HepG2 (cell line): ENCODE measurements at regions not wholly inside any gene's neighbourhood (a gene's known extent, or its start where the extent isn't known, plus 50 kb on each side); places are given as distances from the start of the nearest gene placed in this dataset.

Experiments
- EP300 ChIP-seq, 3 experiments: sonication (generic) in 1 of 3; formaldehyde crosslinking in 1 of 3; IDR thresholded peaks; 2 replicates each; pipeline versions ENCODE4 v1.5.1 to v1.6.1; 2011 to 2020; ENCODE audit warnings: low read depth in 2 of 3, low read length in 2 of 3, borderline replicate concordance in 1 of 3, improper control_type of control experiment in 1 of 3, mild to moderate bottlenecking in 1 of 3, missing genetic modification reagents in 1 of 3, moderate library complexity in 1 of 3
- ERF ChIP-seq: IDR thresholded peaks from 2 replicates; pipeline ENCODE4 v1.6.1; 2018; ENCODE audit warnings: missing biosample characterization, missing genetic modification reagents
- FIP1L1 ChIP-seq: fragments of 200-400 bp; formaldehyde crosslinking; IDR thresholded peaks from 2 replicates; pipeline ENCODE4 v1.6.1; 2018; ENCODE audit warnings: low read depth, mild to moderate bottlenecking, low read length, moderate library complexity, borderline replicate concordance; ENCODE audit not compliant: insufficient read depth
- FOXO1 ChIP-seq: sonication (generic); formaldehyde crosslinking; IDR thresholded peaks from 2 replicates; pipeline ENCODE4 v1.4.0; 2020; ENCODE audit warnings: missing genetic modification reagents
- HDAC2 ChIP-seq: sonication (generic); formaldehyde crosslinking; IDR thresholded peaks from 2 replicates; pipeline ENCODE4 v1.4.0; 2020; ENCODE audit warnings: missing genetic modification reagents
- HMG20A ChIP-seq: IDR thresholded peaks from 2 replicates; pipeline ENCODE4 v1.6.1; 2016; ENCODE audit warnings: borderline replicate concordance
- HMG20B ChIP-seq: conservative IDR thresholded peaks from 2 replicates; pipeline ENCODE4 v1.6.1; 2016; ENCODE audit warnings: missing genetic modification reagents, missing compliant biosample characterization
- HOXA3 ChIP-seq: sonication (generic); formaldehyde crosslinking; IDR thresholded peaks from 2 replicates; pipeline ENCODE4 v1.5.0; 2020; ENCODE audit warnings: missing genetic modification reagents
- ISL2 ChIP-seq: sonication (generic); formaldehyde crosslinking; IDR thresholded peaks from 2 replicates; pipeline ENCODE4 v1.5.0; 2020; ENCODE audit warnings: missing genetic modification reagents
- MED13 ChIP-seq: sonication (generic); formaldehyde crosslinking; IDR thresholded peaks from 2 replicates; pipeline ENCODE4 v1.5.0; 2020; ENCODE audit warnings: missing genetic modification reagents
- MIER3 ChIP-seq: IDR thresholded peaks from 2 replicates; pipeline ENCODE4 v1.6.1; 2016; ENCODE audit warnings: missing compliant biosample characterization, borderline replicate concordance
- NR2F2 ChIP-seq: IDR thresholded peaks from 2 replicates; pipeline ENCODE4 v1.6.1; 2012; ENCODE audit warnings: low read depth, inconsistent platforms, borderline replicate concordance
- RBM22 ChIP-seq: fragments of 200-400 bp; formaldehyde crosslinking; optimal IDR thresholded peaks from 2 replicates; pipeline ENCODE3; 2017; ENCODE audit warnings: mild to moderate bottlenecking, low read length, moderate library complexity
- RXRB ChIP-seq: IDR thresholded peaks from 2 replicates; pipeline ENCODE4 v1.6.1; 2016; ENCODE audit warnings: borderline replicate concordance, missing genetic modification reagents, missing compliant biosample characterization
- SIX1 ChIP-seq: sonication (generic); formaldehyde crosslinking; IDR thresholded peaks from 2 replicates; pipeline ENCODE4 v1.4.0; 2020; ENCODE audit warnings: missing genetic modification reagents, borderline replicate concordance
- SIX4 ChIP-seq: sonication (generic); formaldehyde crosslinking; IDR thresholded peaks from 2 replicates; pipeline ENCODE4 v1.4.0; 2020; ENCODE audit warnings: missing genetic modification reagents
- STAG1 ChIP-seq: sonication (generic); formaldehyde crosslinking; IDR thresholded peaks from 2 replicates; pipeline ENCODE4 v1.4.0; 2020; ENCODE audit warnings: missing genetic modification reagents
- TCF7 ChIP-seq: sonication (generic); IDR thresholded peaks from 2 replicates; pipeline ENCODE4 v1.6.1; 2016; ENCODE audit warnings: antibody characterized with exemption, low read depth
- THYN1 ChIP-seq: sonication (generic); formaldehyde crosslinking; IDR thresholded peaks from 2 replicates; pipeline ENCODE4 v1.8.1; 2023; ENCODE audit warnings: low read depth, mild to moderate bottlenecking, moderate library complexity, missing genetic modification reagents, borderline replicate concordance
- ZNF510 ChIP-seq: sonication (generic); formaldehyde crosslinking; IDR thresholded peaks from 2 replicates; pipeline ENCODE4 v1.4.0; 2020; ENCODE audit warnings: low read depth, mild to moderate bottlenecking, missing genetic modification reagents
- ZNF644 ChIP-seq: IDR thresholded peaks from 2 replicates; pipeline ENCODE4 v1.6.1; 2016; ENCODE audit warnings: low read depth
- ZNF775 ChIP-seq: sonication (generic); formaldehyde crosslinking; IDR thresholded peaks from 2 replicates; pipeline ENCODE4 v1.4.0; 2020; ENCODE audit warnings: missing genetic modification reagents, mild to moderate bottlenecking, moderate library complexity, borderline replicate concordance
- ZSCAN30 ChIP-seq: sonication (generic); formaldehyde crosslinking; IDR thresholded peaks from 2 replicates; pipeline ENCODE4 v1.5.0; 2020; ENCODE audit warnings: mild to moderate bottlenecking, missing genetic modification reagents
- TF ChIP-seq, protein P1 (sequence below), 2 experiments: fragments of 450-650 bp in 1 of 2; sonication (generic) in 1 of 2; formaldehyde crosslinking; IDR thresholded peaks; 2 replicates each; pipeline versions ENCODE4 v1.5.0 to v1.8.0; 2020 to 2022; ENCODE audit warnings: mild to moderate bottlenecking in 1 of 2, missing genetic modification reagents in 1 of 2
- TF ChIP-seq, protein P2 (sequence below): sonication (generic); formaldehyde crosslinking; IDR thresholded peaks from 2 replicates; pipeline ENCODE4 v1.8.1; 2023; ENCODE audit warnings: mild to moderate bottlenecking, missing genetic modification reagents, borderline replicate concordance
- TF ChIP-seq, protein P3 (sequence below): sonication (generic); formaldehyde crosslinking; IDR thresholded peaks from 2 replicates; pipeline ENCODE4 v1.8.0; 2022; ENCODE audit warnings: mild to moderate bottlenecking, missing genetic modification reagents, moderate library complexity
- TF ChIP-seq, protein P4 (sequence below): IDR thresholded peaks from 2 replicates; pipeline ENCODE4 v1.6.1; 2016; ENCODE audit warnings: missing compliant biosample characterization, missing genetic modification reagents, borderline replicate concordance

DNA sequence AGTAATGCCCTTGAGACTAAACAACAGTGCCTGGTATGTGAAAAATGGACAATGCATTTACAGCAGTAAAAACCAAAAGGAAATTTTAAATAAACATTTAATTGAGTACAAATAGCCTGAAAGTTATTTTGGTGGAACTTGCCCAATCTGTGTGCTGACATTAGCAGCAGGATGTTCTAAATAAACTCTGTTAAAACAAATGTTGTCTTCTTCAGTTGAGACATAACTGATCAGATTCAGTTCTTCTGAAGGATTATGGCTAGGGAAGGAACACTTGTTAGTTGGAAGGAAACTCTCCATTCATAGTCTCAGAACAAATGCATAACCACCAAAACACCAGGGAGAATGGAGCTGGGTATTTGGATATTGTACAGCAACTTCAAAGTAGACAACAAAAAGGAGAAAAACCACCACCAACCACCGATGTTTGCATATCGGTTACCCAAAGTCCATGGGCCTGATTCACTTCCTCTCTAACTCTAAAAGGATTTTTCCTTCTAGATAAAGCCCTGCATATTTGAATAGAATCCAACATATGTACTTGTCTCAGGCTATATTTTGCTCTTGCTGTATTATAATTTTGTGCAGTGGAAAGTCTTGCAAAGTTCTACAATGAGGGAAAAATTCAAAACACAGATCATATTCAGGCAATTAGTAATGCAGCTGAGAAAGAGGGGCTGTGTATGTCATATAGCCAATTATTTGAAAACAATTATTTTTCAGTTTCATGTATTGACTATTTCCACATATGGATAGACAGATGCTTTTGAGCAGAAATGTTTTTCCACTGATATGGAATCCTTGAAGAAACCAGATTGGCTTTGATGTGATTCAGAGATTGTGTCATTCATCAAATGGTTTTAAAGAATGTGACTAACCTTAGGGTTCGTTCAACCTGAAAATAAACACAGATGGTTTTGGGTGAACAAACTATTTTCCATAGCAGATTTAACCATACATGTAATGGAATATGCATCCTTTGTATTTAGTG lies 152.2 kb upstream of the BMP4 start (continued):
- TF ChIP-seq, protein P1, sequence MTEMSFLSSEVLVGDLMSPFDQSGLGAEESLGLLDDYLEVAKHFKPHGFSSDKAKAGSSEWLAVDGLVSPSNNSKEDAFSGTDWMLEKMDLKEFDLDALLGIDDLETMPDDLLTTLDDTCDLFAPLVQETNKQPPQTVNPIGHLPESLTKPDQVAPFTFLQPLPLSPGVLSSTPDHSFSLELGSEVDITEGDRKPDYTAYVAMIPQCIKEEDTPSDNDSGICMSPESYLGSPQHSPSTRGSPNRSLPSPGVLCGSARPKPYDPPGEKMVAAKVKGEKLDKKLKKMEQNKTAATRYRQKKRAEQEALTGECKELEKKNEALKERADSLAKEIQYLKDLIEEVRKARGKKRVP (CRISPR knock-in tag; IDR thresholded peaks at IDR 0.05): peak in 1 of 2 experiments; percentile 12; a peak in 1 of 4 replicates
- TF ChIP-seq, protein P2, sequence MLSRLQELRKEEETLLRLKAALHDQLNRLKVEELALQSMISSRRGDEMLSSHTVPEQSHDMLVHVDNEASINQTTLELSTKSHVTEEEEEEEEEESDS (CRISPR knock-in tag): no peak
- TF ChIP-seq HOXA3 (CRISPR knock-in tag) (peak; percentile 29; the same call in 1 of the 2 replicates), TCF7 (peak; percentile 86), ZNF510 (peak; percentile 10; the same call in 1 of the 2 replicates), RBM22 (no peak), THYN1 (CRISPR knock-in tag) (no peak), ZSCAN30 (CRISPR knock-in tag) (no peak), STAG1 (CRISPR knock-in tag) (peak; percentile 28), MED13 (CRISPR knock-in tag) (peak; percentile 33; the same call in 1 of the 2 replicates), MIER3 (CRISPR knock-in tag) (peak; percentile 41; the same call in 1 of the 2 replicates), ERF (CRISPR knock-in tag) (peak; percentile 66; the same call in 1 of the 2 replicates), NR2F2 (peak; percentile 29; the same call in 1 of the 2 replicates), RXRB (CRISPR knock-in tag) (peak; percentile 60; the same call in 1 of the 2 replicates), SIX1 (CRISPR knock-in tag) (peak; percentile 69; the same call in 1 of the 2 replicates), HMG20A (CRISPR knock-in tag) (peak; percentile 92), SIX4 (CRISPR knock-in tag) (peak; percentile 27; the same call in 1 of the 2 replicates), ZNF644 (CRISPR knock-in tag) (peak; percentile 60), FOXO1 (CRISPR knock-in tag) (peak; percentile 71; the same call in 1 of the 2 replicates), EP300 (IDR thresholded peaks at IDR 0.05; ENCODE audit: low read depth in 2 of 2, low read length in 2 of 2) (peak in 1 of 2 experiments; percentile 97; a peak in 3 of 4 replicates), EP300 (CRISPR knock-in tag; IDR thresholded peaks at IDR 0.05; ENCODE audit: borderline replicate concordance) (peak; percentile 92), HDAC2 (CRISPR knock-in tag) (peak; percentile 72), HMG20B (CRISPR knock-in tag) (peak; percentile 36; the same call in 1 of the 2 replicates), ISL2 (CRISPR knock-in tag) (peak; percentile 93), ZNF775 (CRISPR knock-in tag) (peak; percentile 56; the same call in 1 of the 2 replicates), FIP1L1 (no peak)
- TF ChIP-seq, protein P3, sequence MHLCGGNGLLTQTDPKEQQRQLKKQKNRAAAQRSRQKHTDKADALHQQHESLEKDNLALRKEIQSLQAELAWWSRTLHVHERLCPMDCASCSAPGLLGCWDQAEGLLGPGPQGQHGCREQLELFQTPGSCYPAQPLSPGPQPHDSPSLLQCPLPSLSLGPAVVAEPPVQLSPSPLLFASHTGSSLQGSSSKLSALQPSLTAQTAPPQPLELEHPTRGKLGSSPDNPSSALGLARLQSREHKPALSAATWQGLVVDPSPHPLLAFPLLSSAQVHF (CRISPR knock-in tag): no peak
- TF ChIP-seq, protein P4, sequence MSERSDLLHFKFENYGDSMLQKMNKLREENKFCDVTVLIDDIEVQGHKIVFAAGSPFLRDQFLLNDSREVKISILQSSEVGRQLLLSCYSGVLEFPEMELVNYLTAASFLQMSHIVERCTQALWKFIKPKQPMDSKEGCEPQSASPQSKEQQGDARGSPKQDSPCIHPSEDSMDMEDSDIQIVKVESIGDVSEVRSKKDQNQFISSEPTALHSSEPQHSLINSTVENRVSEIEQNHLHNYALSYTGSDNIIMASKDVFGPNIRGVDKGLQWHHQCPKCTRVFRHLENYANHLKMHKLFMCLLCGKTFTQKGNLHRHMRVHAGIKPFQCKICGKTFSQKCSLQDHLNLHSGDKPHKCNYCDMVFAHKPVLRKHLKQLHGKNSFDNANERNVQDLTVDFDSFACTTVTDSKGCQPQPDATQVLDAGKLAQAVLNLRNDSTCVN (CRISPR knock-in tag): peak; percentile 76; the same call in 1 of the 2 replicates
